NCI-H1105 treated with DMSO at 0.1 percent for 48 hours (cell line): ENCODE measurements at regions not wholly inside any gene's neighbourhood (a gene's known extent, or its start where the extent isn't known, plus 50 kb on each side); places are given as distances from the start of the nearest gene placed in this dataset.
"Not testable (repeated sequence)": the region's sequence is repeated elsewhere in the genome, so short reads cannot be mapped to it uniquely, and the experiment has no call there.

ENCODE experiments used
- DNase-seq: peaks from one replicate; lab custom pipeline; 2025; lab: John Stamatoyannopoulos, UW

GRCh38 chr6:122180132-122180531 lies 219.3 kb upstream of the HSF2 start:
- no peak for DNase-seq

- DNase-seq, result no peak
These were observed 217.4 kb upstream of the HSF2 start for GRCh38 chr6:122182061-122182460.

GRCh38 chr6:122184401-122184827 lies 215.0 kb upstream of the HSF2 start:
- DNase-seq, result peak; percentile 26

- not testable (repeated sequence) for DNase-seq
These were observed 214.0 kb upstream of the HSF2 start for GRCh38 chr6:122185458-122185857.

- DNase-seq, result no peak
These were observed 212.3 kb upstream of the HSF2 start for GRCh38 chr6:122187186-122187585.

DNA sequence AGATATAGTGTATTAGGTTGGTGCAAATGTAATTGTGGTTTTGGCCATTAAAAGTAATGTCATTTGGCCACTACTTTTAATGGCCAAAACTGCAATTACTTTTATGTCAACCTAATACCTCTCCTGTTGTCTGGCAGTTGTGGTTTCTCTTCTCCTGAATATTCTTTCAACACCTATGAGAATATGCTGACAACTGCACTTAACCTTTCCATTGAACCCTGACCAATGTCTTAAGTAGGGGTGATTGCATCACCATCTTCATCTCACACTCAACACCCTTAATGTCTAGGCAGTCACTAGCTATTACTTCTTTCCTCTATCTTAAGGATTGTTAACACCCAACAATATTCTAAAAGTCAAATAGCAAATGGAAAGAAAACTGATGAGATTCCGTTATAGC lies 200.5 kb upstream of the HSF2 start:
- DNase-seq, result no peak

DNA sequence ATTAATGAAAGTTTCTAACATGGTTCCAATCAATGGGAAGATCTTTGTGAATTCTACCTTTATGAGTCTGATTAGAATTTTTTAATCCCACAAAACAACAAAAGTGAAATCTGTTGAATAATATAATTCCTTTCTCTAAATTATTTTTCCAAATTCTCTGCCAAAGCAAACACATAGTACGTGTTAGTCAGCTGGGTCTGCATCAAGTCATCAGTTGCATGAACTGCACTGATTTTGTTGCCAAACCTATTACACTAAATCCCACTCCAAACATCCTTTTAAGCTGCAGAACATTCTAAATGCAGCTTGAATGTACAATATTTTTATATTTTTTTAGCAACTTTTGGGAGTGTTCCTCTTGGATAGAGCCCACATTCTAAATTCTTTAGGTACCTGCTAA lies 199.0 kb upstream of the HSF2 start:
- no peak for DNase-seq

- no peak for DNase-seq
These were observed 196.8 kb upstream of the HSF2 start for GRCh38 chr6:122202576-122203137.

DNA sequence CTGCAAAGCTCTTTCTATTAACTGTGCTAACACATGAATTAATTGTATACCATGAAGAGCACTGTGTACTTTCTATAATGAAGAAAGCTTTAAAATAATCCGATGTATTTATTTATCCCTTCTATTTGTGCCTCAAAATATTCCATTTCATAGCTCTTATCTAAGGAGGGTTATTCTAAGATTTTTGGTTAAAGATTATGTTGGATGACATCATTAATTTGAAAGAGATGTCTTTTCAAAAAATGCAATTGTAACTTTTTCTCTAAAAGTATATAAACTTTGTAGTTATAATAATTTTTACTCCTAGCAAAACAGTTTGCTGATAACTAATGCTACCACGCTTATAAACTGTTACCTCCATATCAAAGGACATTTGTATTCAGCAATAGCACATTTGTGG lies 192.4 kb upstream of the HSF2 start:
- no peak for DNase-seq

- no peak for DNase-seq
These were observed 191.7 kb upstream of the HSF2 start for GRCh38 chr6:122207794-122208193.

DNA sequence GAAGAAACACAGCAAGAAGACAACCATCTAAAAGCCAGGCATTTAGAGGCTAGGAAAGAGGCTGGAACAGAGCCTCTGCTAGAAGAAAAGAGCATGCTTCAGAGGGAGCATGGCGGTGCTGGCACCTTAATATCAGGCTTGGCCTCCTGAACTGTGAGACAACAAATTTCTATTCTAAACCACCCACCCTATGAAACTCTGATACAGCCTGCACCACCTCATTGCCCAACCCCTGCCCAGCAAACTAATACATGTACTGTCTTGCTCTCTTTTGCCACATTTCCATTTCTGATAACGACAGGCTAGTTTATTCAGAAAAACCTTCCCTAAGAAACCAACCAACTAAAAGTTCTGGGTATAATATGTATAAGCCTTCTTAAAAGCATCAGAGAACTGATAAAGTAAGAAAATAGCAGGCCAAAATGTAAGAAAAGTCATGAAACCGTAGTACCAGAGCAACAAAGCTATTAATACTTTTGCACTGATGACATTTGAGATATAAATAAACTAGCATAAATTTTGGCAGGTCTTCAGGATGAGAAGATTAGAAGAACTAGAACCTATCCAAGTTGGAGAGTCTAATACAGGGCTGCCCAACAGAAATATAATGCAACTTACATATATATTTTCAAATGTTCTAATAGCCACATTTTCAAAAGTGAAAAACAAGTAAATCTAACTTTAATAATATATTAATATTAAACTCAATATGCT lies 184.7 kb upstream of the HSF2 start:
- no peak for DNase-seq

DNA sequence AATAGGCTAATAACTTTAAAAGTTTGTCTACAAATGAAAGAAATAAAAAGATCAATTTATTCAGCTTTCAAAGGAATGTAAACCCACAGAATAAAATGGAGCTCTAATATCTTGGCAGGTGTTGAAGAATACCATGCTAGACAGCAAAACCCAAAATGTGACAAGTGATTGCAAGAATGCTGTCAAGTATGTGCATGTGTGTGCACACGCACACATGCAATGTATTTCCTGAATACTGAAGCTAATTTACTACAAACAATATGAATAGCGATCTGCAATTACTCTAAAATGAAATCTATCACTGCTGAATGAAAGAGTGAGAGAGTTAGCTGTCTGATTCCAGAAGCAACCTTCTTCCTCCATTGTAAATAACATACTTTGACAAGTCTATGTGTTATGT lies 179.2 kb upstream of the HSF2 start:
- no peak for DNase-seq

- no peak for DNase-seq
These were observed 176.7 kb upstream of the HSF2 start for GRCh38 chr6:122222761-122223160.

DNA sequence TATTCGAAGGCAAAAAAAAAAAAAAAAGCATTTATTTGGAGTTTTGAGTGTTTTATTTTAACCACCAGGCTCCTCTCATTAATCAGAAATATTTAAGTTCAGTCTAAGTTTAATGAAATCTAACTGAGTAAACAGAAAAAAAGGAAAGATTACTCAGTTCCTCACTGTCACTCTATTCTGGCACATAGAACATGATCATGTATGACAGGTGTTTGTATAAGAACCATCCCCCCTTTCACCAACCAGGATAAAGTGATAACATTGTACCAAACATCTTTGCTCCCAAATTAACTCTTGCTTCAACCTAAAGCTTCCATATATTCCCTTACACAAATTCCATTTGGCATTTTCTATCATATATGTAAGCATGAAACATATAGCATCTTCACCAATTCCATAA lies 176.2 kb upstream of the HSF2 start:
- DNase-seq, result no peak

GRCh38 chr6:122238861-122239260 lies 160.6 kb upstream of the HSF2 start:
- no peak for DNase-seq

GRCh38 chr6:122246906-122247658 lies 152.4 kb upstream of the HSF2 start:
- no peak for DNase-seq

DNA sequence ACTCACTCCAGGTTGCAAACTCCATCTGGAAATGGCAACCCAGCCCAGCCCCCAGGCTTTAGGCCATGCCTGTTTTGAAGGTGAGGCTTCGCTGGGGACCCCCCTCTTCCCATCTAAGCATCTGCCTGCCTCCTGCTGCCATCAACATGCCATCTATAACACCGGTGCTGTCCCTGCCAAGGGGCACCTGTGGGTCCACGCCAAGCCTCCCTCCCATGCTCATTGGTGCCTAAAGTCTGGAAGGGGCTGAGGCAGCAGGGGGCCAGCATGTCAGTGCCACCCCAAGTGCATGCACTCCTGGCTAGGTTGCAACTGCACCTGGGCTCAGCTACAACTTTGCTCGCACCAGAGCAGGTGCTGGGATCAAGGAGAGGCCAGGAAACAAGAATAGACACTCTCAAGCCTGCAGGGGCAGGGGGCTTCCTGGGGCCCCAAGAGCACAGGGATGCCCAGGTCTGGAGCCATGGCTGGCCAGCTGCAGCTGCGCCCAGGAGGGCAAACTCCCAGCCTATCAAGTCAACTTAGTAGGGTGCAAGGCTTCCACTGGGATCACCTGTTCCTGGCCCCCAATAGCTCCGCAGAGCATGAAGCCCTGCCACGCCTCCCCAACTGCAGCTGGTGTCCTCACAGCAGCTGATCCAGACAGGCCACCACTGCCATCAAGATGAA lies 151.3 kb upstream of the HSF2 start:
- DNase-seq, result no peak

- DNase-seq, result no peak
These were observed 150.6 kb upstream of the HSF2 start for GRCh38 chr6:122248844-122249243.

- no peak for DNase-seq
These were observed 140.6 kb upstream of the HSF2 start for GRCh38 chr6:122258839-122259238.

DNA sequence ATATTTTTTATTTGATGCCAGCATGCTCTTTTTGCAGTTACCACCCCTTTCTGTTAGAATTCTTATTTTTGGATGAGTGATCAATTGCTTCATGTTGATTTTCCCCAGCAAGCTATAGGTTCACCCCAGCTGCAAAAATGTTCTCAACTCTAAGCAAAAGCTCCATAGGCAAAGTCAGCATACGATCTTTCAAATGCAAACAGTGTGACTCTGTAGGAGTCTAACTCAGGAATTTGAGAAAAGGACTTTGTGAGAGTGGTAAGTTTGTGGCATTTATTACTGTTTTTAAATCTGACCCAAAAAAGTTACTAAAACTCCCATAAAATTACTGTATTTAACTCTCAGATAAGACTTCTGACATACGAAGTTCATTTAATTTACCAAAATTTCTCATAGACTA lies 134.9 kb upstream of the HSF2 start:
- DNase-seq, result no peak

- no peak for DNase-seq
These were observed 133.7 kb upstream of the HSF2 start for GRCh38 chr6:122265755-122266154.

- DNase-seq, result no peak
These were observed 131.1 kb upstream of the HSF2 start for GRCh38 chr6:122268394-122268793.

- DNase-seq, result no peak
These were observed 122.8 kb upstream of the HSF2 start for GRCh38 chr6:122276637-122277036.
